ENCODE measurements at regions not wholly inside any gene's neighbourhood (a gene's known extent, or its start where the extent isn't known, plus 50 kb on each side); places are given as distances from the start of the nearest gene placed in this dataset.
"Not testable (repeated sequence)": the region's sequence is repeated elsewhere in the genome, so short reads cannot be mapped to it uniquely, and the experiment has no call there.

- no peak for DNase-seq
These were observed 226.4 kb downstream of the DUSP10 start for GRCh38 chr1:221515496-221515895.

DNA sequence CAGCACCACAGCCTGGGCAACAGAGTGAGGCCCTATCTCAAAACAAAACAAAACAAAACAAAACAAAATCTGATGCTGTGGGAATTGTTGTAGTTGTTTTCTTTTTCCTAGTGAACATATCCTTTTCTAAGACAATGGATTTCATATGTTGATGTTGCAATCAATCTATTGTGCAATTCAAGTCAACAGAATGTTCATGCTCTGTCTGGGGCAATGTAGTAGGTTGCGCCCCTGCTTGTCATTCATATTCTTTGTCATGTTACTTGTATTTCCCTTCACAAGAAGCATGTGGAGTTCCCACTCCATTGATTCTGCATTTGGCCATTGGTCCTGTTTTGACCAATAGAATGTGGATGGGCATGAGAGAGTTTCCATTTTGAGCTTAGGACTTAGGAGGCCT is 223.9 kb downstream of the DUSP10 start:
- DNase-seq: no peak

GRCh38 chr1:221520250-221520649 is 221.6 kb downstream of the DUSP10 start:
- no peak for DNase-seq

- no peak for DNase-seq
These were observed 220.2 kb downstream of the DUSP10 start for GRCh38 chr1:221521686-221522085.

- DNase-seq: no peak
These were observed 219.4 kb downstream of the DUSP10 start for GRCh38 chr1:221522529-221522940.

DNA sequence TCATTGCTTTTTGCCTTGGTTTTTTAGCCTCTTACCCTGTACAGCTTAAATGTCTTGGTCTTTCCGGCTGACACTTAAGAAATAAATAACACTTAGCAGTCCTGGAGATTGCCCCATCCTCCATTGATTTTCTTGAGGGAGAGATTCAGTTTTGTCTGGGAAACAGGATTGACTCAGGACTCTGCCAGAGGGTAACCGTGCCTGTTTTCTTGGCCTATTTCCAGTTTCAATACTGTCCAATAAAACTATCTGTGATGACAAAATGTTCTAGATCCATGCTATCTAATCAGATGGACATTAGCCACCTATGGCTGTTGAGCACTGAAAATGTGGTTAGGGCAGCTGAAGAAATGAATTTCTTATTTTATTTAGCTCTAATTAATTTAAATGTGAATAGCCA is 216.1 kb downstream of the DUSP10 start:
- no peak for DNase-seq

DNA sequence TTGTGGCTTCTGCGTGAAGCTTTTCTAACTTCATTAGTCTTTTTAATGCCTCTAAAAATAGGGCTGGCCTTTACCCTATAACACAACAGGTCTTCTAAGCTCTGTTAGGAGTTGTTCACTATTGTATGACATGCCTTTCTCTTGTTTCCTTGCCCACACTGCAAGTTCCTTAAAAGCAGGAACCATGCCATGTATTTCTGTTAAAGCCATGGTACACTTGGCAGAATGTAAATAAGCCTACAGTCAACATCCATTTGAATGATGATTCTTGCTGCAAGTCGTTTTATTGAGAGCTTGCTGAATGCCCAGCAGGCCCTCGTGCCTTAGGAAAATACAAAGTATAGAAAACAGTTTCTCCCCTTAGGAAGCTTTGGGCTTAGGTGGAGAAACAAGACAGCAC is 214.6 kb downstream of the DUSP10 start:
- no peak for DNase-seq

DNA sequence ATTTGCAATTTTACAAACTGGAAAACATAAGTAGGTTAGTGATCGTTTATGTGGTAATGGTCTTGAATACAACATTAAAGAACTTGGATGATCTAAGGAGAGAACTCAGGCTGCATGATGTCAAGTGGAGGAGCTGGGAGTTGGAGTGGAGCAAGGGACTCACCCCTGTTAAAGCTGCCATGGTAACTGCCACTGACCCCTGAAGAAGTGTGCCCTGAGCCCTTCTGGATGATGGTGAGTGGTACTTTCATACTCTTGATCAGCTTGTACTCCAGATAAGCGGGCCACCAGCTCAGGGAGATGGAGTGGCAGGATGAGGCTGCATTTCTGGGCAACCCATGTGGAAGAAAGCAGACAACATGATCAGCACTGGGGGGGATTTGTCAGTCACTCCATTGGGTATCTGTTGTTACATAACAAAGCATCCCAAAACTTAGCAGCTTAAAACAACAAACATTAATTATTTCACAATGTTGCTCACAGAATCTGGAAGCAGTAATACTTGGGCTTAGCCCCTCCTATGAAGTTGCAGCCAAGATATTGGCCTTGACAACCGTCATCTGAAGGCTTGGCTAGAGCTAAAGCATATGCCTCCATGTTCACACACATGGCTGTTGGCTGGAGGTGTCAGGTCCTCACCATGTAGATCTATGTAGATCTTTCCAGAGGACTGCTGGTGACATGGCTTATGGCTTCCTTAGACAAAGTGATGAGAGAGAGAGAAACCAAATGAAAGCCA is 213.8 kb downstream of the DUSP10 start:
- DNase-seq: no peak

DNA sequence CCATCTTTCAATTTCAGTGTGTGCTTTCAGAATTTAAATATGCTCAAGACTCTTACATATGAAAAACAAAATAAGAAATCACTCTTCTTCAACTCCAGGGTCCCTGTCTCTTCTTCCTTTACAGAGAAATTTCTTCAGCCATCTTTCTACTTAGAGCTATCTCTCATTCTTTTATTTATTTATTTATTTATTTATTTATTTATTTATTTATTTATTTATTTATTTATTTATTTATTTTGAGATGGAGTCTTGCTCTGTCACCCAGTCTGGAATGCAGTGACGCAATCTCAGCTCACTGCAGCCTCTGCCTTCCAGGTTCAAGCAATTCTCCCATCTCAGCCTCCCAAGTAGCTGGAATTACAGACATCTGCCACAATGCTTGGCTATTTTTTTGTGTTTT is 211.7 kb downstream of the DUSP10 start:
- not testable (repeated sequence) for DNase-seq

DNA sequence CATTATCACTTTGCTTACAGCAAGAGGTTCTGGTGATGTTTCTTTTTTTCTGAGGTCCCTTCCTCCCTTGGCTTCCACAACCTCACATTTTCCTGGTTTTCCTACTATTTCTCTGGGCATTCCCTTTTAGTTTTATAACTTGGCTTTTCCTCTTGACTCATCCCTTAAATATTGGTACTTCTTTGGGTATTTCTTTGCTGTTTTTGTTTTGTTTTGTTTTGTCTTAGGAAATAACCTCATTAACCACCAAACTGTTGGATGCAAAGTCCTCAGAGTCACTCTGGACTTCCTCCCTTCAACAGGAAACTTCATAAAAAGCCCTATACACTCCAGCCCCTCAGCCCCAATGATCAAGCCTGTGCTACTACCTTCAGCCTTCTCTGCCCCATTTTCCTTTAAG is 211.1 kb downstream of the DUSP10 start:
- no peak for DNase-seq

DNA sequence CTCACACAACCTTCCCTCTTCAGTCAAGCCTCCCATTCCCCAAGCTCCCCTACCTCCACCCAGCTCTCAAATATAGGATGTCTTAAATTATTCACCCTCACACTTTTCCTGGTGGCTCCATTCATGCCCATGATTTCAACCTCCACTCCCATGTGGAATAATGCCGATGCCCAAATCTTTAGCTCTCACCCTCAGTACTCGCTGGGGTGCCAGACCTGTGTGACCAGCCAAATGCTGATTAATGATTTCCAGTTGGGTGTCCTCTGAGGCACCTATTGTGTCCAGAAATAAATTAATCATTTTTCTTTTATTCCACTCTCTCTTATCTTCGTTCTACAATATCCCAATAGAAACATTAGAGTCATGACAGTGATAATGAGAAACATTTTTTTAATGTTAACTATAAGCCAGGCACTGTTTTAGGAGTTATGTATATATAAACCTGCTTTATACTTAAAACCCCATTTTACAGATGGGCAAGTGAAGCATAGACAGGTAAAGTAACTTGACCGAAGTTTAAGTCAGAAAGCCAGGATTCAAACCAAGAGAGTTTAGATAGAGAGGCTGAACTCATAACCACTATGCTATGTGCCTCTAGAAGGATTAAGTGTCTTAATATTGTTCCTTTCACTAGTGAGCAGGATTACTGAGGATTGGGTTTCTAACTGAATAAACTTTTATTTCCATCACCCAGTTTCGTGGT is 209.7 kb downstream of the DUSP10 start:
- no peak for DNase-seq

DNA sequence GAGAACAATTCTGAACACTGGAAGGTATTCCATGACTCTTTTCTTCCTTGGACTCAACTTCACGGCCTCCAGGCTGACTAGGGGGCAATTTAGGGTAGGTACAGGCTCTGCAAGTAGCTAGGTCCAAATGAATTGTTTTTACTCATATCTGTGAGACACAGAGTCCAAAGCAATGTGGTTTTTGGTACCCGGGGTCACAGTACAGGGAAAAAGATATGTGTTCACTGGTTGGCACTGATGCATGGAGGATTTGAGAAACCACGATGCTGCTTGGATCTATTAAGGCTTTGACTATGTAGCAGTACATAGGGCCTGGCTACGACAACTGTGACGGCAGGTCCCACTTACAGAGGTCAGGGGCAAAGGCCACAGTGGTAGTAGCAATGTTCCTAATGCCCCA is 200.6 kb downstream of the DUSP10 start:
- no peak for DNase-seq

DNA sequence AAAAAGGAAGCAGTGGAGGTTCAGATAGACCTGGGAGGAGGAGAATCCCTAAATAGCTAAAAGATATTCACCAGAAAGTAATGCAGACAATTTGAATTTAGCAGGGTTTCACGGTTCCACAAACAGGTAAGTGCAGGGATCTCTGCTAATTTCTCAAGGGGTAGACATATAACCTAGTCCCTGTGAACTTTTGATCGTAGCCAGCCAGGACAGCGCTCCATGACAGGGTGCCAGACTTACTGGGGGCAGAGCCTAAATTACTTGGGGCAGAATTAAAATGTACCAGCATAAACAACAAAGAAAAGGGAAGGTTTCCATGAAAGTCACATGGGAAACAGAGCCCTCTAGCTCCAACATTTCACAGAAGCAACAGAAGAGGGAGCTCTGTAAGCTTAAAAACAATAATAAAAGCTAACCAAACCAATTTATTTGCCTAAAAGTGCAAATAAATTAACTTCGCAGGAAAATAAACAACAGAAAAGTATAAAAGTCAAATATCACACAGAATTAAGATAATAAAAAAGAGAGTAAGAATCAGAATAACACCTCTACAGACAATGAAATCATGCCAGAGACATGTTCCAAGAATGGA is 198.3 kb downstream of the DUSP10 start:
- peak in 1 of 56 donors; percentile 3 for DNase-seq

DNA sequence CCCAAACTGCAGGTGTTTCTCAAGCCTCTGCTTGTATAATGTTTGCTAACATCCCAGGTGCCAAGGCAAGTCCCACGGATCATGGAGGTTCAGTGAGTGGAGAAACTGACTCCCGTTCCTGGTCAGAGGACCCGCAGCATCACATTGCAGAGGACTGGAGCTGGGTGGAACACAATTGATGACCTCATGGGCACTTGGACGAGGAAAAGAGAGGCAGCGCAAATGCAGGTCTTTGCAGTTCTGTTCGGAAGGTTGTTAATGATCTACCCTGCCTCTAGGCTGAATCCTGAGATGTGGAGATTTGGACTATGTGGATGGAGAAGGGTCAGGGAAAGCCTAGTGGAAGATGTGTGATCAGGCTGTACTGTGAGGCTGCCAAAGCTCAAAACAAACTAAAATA is 192.9 kb downstream of the DUSP10 start:
- DNase-seq: no peak

DNA sequence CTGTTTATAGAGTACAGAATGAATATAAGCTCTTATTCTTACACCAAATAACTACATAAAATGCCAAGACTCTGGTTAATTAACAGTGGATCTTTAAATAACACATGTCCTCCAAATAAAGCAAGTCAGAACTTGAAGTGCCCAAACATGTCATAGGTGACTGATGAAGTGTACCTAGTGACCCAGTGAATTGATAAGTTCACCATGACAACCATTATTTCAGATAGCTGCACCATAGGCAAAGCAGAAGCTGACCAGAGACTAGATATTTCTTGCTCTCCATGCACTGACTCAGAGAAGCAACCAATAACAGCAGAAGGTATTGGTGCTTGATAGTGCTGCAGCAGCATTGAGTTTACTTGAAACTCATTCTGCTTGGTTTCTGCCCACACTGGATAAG is 192.1 kb downstream of the DUSP10 start:
- no peak for DNase-seq

GRCh38 chr1:221552792-221553191 is 189.1 kb downstream of the DUSP10 start:
- not testable (repeated sequence) for DNase-seq

DNA sequence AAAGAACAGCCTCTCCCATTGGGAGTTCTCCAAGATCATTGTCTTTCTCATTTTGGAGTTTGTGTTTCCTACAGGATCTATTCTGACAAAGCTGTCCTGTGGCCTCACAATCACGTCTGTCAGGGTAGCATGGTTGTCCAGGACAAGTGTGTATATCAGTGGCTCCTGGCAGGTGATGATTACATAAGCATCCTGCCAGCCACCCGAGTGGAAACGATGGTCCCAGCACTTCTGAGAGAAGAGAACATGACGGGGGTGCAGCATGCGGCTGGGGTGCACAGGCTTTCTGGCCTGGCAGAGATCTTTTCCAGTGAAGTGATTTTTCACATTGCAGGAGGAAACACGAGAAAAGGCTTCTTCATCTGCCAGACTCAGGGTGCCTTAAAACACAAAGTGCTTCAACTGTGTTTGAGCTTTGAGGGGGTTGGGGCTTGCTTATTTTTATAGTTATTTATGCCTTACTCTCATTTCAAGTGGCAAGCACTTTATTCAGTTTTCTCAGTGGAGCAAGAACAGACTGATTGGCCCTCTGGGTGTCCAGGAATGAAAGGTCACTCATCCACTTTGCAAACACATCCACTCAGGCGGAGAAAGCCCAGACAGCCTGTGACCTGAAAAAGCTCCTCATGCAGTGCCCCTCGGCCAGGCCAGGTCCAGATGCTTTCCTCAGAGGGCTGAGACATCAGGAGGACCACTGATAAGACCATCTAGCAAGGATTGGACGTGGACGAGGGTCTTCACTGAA is 186.0 kb downstream of the DUSP10 start:
- no peak for DNase-seq

DNA sequence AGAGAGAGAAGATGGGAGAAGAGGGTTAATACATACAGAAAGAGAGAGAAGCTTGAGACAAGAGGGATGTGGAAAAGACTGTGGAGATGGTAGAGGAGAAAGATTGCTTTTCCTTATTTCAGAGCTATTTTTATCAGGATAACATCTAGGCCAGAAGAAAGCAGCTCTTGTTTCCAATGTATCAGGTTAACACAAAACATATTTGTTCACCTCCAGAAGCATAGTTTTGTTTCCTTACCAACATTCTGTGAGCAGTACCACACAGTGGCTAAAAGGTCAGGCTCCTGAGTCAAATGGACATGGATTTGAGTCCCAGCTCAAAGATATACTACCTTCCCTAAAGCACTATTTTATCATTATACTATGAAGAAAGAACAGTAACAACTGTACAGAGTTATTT is 185.5 kb downstream of the DUSP10 start:
- no peak for DNase-seq

DNA sequence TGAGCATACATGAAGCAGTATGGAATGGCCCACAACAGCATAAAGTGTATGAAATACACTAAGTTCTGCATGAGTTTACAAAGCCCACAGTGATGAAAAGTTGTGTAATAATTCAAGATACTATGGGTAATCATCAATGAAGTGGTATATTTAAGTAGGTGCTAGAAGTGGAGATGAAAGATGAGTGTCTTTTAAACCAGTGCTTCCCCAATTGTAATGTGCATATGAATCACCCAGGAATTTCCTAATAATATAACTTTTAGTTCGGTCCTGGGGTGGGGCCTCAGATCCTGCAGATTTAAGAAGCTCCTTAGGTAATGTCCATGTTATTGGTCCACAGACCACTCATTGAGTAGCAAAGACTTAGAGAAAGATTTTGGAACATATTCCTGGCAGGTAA is 184.9 kb downstream of the DUSP10 start:
- DNase-seq: no peak

DNA sequence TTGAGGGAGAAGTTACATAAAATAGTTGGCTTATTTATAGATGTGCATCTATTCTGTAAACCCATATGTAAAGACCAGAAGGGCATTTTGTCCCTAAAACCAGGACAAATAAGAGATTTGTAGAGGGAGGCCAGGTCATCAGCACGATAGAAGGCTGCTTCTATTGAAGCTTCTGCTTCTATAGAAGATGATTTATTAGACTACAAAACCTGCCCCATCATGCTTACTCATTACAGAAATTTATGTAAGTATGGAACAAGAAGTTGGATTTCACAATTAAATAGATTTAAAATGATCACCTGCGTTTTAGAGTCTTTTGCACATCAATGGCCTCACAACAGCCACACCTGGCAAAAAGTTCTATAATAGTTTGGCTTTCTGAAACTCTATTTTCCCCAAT is 183.5 kb downstream of the DUSP10 start:
- DNase-seq: no peak

DNA sequence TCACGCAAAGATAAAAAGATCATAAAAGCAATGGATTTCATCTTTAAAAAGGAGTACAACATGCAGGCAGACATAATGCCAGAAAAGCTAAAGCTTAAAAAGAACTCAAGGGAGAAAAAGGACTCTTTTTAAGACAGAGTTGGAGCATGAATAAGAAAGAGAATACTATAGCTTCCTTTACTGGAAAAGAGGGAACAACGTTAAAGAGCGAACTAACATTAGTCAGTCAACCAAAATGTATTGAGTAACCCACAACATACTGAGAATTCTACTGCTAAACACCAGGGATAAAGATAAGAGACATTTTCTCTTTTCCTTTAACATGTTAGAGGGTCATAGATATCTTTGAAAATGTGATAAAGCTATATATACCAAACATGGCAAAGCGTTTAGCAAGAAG is 182.0 kb downstream of the DUSP10 start:
- DNase-seq: no peak

Measured in amygdala (tissue), 56 donors.